Fibroblast of skin of right biceps (primary cell): ENCODE measurements at regions not wholly inside any gene's neighbourhood (a gene's known extent, or its start where the extent isn't known, plus 50 kb on each side); places are given as distances from the start of the nearest gene placed in this dataset.

ENCODE experiments used
- DNase-seq: peaks from one replicate; pipeline ENCODE4 v3.0.0-alpha.2; 2013

DNA sequence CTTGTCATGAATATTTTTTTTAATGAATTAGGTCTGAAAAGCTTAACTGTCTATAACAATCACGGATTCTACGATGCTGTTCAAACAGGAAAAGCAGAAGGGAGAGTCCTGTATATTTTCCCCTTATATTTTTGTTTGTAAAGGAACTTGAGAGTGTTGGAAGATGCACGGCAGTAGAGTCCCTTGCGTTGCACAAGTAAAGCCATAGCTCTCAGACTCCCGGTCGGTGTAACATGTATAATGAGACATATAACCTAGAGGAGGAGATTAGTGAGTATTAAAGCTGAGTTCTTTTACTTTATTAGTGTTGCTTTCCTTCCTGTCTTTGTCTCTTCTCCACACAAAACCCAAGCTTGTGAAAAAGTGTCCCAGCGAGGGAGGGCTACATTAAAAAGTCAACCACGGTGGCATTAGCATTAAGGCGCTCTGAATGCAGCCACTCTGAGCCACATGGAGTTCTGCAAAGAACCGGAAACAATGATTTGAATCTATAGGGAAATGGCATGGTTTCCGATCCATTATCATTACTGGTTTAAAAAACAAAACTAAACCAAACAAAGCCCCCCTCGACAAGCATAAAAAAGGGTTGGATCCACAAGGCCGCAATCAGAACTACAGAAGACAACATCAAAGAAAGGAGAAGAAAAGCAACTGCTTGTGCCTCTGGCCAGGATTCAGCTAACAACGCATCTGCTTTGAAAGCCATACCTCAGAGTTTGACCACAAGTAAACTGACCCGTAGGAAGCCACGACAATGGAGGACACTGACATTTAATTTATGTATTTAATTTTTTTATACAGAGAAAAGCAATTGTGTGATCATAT is 356.8 kb downstream of the LMO4 start:
- DNase-seq: no peak

DNA sequence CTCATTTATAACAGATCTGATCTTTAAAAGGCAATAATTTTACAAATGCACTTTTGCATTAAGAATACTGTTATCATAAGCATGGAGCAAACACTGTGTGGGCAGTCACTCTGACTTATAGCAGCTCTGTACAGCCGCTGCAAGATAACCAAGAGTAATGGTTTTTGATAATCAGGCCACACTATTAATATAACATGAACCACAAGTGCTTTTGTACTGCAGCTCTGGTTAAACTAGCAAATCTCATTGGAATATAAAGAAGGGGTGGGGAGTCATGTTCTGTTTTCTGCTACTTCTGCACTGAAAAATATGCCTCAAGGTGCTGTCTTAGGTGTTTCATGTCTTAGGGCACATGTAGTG is 357.4 kb downstream of the LMO4 start:
- no peak for DNase-seq

DNA sequence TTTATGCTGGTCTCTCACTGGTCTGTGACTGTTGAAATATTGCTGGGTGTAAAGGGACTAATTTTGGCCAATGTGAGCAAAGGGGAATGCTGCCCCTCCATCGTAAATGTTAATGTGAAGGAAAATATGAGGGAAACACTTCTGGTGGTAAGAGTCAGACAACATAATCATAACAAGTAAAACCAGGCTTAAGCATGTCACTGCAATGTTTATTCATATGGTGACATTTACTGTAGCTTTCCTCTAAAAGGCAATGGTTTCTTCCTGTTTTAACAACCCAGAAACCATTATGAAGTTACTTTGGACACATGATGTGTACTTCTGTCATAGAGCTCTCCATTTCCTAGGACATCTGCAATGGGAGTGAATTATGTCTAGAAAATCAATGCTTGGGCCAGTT is 358.0 kb downstream of the LMO4 start:
- DNase-seq: no peak

DNA sequence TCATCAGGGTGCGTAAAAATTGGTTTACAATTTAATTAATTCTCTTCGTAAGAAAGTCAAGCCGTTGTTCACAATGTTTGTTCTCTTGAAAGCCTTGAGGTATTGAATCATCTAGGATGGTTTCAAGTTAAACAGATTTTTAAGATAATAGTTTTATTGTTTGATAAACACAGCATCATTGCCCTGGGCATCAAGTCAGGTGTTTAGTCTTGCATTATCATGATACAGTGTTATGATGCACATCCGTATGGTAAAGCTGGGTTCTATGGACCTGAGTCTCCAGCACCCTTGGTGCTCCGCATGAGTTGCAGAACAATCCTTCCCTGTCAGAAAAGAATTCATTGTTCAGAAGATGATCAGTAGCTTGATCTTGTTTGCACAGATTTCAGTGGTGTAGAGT is 359.5 kb downstream of the LMO4 start:
- no peak for DNase-seq

DNA sequence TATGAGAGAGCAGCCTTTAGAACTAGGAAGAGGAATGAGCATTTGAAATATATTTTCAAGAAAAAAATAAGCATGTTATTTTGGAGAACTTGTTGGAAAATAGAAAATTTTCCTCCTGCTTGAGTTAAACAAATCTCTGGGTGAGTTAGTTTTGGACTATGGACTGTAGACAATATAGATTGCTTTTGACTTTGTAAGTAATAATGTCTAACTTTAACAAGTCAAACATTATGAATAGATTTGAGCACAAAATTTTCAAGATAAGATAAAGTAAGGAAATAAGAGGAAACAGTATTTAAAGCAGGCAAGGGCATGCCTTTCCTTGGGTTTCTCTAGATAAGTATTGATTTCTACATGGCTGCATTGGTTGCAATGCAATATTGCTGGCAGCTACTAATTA is 360.8 kb downstream of the LMO4 start:
- no peak for DNase-seq

DNA sequence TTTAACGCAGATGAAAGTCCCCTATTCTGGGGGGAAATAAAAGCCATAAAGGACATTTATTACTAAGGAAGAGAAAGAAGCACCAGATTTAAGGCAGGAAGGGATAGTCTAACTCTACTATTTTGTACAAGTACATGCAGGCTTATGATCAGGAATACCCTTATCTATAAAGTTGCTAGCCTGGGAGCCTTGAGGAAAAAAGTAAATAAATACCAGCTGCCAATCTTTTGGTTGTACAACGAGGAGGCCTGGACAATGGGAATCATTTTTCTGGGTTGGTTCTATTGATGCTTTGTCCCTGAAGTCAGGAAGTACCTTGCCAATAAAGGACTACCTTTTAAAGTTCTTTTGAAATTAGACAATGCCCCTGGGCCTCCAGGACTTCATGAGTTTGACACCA is 367.8 kb downstream of the LMO4 start:
- no peak for DNase-seq

DNA sequence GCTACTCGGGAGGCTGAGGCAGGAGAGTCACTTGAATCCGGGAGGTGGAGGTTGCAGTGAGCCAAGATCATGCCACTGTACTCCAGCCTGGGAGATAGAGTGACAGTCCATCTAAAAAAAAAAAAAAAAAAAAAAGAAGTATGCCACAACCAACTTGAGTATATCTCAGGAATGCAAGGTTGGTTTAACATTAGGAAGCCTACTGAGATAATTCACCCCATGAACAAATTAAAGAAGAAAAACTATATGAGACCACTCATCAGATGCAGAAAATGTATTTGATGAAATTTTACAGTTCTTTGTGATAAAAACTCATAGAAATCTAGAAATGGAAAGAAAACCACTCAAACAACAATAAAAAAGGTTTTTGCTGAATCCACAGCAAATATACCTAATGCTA is 373.8 kb downstream of the LMO4 start:
- DNase-seq: no peak

DNA sequence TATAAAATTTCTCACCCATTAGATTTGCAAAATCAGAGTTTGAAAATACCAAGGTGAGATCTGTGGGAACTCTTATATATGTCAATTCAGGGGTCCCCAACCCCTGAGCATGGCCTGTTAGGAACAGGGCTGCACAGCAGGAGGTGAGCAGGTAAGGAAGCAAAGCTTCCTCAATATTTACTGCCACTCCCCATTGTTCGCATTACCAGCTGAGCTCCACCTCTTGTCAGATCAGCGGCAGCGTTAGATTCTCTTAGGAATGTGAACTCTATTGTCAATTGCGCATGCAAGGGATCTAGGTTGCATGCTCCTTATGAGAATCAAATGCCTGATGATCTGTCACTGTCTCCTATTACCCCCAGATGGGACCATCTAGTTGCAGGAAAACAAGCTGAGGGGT is 376.6 kb downstream of the LMO4 start:
- no peak for DNase-seq

DNA sequence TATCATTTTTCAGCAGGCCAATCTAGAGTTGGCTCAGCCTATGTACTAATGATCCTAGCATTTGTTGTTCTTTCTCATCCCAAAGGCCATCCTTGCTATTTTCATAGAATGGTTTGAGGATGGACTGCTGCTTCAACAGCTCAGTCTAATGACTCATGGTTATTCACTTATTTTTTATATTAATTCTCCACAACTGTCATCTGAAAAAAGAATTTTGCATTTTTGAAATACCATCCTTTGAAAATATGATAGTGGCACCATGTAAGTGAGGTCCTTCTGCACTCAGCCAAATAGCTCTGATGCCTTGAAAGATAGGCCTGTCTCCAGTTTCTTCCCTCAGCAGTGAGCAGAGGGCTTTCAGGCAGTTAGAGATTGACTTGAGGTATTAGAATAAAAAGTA is 377.5 kb downstream of the LMO4 start:
- peak; percentile 90 for DNase-seq

DNA sequence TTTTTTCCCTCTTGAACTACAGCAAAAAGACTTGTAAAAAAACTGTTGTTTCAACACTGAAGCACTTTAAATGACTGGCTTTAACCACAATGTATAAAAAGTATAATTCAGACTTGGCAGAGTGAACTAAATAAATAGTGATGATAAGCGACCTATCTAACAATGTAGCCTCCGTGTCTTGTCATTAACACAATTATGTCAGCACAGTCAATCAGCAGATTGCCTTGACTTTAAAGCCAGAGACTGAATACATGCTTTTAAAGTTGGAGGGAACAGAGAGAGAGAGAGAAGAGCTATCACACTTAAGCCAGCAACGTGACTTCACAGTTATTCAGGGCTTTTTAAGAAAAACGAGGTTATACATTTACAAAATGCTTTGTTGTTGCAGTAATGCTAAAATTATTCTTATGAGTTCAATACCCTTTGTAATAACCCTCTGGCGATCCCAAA is 378.1 kb downstream of the LMO4 start:
- peak; percentile 83 for DNase-seq

DNA sequence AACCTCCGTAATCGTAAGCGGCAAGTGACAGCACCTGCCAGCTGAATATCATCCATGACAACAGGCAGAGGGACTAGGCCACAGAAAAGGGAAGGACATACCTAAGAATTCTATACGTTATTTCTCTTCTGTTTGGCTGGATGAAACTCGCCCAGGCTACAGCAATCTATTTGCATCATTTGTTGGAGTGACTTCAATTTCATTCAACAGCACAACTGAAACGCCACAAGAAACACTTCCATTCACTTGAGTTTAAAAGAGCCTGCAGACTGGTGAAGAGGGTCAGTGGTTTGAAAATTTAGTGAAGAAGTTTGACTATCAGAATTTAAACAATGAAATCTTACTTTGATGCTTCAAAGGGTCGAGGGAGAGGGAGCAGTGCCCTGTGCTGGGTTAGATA is 378.7 kb downstream of the LMO4 start:
- DNase-seq: no peak

DNA sequence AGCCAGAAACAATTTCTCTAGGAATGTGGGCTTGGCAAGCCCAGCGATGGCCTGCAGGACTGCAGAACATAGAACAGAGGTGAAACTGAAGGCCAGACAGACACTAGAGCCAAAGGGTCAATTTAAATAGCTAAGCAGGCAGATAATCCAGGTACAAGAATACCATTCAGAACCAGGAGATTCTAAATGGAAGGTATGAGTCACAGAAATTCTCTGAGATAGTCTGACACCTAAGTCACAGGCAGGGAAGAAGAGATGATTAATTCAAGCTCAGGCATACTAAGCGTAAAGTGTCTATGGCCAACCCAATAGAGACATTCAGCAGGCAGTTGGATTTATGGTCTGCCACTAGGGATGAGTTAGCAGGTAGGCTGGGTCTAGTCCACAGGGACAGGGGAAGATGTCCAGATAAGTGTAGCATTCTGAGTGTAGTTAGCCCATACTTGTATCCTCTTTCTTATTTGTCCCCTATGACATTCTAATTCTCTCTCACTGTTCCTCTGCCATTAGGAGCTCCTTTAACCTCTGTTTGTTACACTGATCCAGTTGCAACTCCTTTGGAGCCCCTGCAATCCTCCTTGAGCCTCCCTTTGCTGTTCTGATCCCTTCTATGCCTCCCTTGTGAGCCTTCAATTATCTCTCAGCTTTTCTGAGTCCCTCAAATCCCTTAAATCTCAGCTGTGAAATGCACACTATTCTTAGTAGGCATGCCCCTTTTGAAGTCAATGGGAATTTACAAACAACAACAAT is 383.8 kb downstream of the LMO4 start:
- DNase-seq: peak; percentile 27

DNA sequence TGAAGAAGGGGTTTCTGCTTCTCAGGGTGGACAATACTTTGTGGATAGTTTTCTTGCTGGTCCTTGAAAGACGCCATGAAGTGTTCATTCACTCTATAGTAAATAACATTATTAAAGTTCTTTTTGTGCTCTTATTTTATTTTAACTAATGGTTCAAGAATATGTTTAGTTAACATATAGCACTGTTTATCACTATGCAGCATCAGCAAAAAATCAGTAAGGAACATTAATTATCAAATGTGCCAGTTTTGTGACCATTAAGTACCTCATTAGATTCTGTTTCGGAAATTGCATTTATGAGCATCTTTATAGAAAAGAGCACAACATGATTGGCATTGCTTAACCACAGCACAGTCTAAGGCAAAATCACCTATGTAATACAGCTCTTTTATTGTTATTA is 385.6 kb downstream of the LMO4 start:
- no peak for DNase-seq

DNA sequence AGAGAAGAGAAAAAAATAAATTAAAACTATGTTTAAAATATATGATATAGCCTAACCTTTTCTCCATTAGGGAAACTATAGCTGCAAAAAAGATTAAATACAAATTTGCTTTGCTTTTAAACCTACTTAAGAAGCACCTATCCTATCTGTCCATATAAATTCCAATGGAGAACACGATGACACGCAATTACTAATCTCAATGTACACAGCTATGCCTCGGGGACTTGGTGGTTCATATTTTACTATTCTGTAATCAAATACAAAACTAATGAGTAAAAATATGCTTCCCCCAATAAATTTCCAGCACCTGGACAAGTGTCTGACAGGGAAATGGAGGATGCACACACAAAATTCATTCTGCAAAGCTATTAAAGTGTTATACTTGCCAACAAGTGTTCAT is 386.4 kb downstream of the LMO4 start:
- no peak for DNase-seq

DNA sequence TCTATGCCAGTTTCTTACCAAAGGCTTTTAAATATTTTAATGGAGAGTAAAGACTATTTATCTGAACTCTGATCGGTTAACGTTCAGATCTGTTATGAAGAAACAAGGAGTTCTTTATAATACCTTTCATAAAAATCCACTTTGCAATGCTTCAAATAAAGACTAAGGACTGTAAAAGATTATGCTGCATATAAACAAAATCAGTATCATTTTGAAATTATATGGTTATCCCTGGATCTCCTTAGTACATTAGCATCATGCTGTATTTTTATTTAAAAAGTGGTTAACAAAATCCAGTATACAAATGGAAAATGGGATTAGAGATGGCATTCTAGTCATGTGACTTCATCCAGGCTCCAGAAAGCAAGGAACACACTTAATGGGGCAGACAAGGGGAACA is 386.8 kb downstream of the LMO4 start:
- no peak for DNase-seq

DNA sequence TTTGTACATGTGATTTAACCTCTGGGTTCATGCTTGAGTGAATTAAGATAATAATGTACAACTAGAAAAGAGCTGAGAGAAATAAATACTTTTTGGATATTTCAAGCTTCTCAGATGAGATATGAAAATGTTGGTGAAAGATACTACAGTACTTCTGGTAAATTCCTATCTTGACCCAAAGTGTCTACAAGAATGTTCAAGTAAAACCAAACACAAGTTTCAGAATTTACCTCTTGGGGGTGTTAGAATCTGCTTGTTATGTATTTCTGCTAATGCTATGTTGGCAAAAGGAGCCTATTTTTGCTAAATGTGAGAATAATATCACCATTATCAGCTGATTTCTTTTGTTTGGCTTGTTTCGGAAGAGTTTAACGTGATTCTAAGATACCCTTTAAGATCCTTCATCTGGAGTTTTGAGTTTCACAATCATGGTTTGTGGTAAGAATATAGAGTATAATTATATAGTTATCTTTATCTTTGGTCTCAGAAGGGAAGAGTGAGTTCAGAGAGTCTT is 388.5 kb downstream of the LMO4 start:
- DNase-seq: no peak

DNA sequence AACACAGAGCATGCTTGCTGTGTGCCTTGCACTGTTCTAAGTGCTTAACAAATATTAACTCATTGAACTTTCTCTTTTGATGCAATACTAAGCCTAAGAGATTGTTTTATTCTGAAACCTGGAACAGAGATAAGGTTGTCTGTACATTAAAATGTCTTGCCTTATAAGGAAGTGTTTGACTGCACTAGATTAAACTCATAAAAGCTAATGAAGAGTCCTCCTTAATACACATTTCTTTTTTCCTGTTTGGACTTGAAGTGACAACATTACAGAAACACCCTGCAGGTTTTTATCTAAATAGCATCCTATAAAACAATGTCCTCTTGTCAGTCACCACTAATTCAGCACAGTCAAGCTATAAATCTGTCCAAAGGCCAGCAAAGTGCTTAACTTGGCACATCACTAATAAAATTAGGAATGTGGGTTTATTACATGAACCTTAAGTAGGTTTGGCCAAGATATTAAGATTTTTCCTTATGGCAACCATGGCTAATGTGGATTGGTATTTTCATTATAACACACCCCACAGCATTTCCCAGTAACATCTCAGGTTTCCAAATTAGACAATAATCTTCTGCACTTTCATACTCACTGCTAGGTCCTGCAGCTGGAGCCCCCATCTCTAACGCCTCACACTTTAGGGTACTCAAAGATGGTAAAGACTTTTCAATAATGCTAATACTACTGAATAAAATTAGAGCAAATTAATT is 389.7 kb downstream of the LMO4 start:
- no peak for DNase-seq

DNA sequence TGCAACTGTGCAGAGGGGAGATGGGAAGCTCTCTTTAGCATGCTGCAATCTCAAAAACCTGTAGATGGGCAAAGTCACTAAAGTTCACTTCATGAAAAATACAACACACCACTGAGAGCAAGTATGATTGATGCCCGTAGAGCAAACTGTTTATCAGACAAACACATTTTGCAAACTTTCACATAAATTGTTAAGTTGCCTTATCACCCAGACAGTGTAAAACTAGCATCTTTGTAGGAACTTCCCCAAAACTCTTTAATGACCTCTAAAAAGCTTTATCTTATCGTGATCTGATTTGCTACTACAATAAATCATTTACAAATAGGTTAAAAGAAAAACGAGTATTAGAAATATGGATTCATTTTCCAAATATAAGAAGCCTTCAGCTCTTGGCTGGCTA is 391.0 kb downstream of the LMO4 start:
- no peak for DNase-seq

DNA sequence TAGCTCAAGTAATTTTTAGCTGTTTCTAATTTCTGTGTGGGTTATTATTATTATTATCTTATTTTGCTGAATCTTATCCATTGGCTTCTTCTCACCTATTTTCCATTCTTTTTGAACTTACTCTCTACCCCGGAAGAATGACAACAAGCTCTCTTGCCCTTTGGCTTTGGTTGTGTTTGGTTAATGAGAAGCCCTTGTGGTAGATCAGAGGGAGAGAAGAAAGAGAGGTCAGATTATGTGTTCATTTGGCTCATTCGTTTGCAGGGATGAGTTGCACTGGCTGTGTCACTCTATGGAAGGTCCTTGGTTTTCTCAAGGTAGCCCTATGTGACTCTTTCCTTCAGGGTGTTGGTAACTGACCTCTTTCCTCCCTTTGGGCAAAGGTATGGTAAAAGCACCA is 391.9 kb downstream of the LMO4 start:
- no peak for DNase-seq

DNA sequence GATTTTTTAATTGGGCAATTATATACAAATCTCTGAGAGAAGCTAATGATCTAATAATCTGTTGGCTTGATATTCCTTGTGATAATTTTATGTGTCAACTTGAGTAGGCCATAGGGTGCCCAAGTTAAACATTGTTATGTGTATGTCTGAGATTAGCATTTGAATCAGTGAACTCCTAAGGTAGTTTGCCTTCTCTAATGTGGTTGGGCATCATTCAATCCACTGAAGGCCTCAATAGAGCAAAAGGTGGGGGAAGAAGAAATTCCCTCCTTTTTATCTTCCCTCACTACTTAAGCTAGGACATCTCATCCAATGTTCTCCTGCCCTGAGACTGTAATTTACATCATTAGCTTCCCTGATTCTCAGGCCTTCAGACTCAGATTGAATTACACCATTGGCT is 394.5 kb downstream of the LMO4 start:
- no peak for DNase-seq

DNA sequence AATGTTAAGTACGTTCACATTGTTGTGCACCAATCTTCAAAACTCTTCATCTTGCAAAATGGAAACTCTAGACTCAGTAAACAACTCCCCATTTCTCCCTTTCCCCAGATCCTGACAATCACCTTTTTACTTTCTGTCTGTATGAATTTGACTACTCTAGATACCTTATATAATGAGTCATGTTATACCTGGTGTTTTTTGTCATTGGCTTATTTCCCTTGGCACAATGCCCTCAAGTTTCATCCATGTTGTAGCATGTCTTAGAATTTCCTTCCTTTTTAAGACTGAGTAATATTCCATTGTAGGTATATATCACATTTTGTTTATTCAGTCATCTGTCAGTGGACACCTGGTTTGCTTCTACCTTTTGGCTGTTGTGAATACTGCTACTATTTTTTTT is 399.5 kb downstream of the LMO4 start:
- DNase-seq: no peak

DNA sequence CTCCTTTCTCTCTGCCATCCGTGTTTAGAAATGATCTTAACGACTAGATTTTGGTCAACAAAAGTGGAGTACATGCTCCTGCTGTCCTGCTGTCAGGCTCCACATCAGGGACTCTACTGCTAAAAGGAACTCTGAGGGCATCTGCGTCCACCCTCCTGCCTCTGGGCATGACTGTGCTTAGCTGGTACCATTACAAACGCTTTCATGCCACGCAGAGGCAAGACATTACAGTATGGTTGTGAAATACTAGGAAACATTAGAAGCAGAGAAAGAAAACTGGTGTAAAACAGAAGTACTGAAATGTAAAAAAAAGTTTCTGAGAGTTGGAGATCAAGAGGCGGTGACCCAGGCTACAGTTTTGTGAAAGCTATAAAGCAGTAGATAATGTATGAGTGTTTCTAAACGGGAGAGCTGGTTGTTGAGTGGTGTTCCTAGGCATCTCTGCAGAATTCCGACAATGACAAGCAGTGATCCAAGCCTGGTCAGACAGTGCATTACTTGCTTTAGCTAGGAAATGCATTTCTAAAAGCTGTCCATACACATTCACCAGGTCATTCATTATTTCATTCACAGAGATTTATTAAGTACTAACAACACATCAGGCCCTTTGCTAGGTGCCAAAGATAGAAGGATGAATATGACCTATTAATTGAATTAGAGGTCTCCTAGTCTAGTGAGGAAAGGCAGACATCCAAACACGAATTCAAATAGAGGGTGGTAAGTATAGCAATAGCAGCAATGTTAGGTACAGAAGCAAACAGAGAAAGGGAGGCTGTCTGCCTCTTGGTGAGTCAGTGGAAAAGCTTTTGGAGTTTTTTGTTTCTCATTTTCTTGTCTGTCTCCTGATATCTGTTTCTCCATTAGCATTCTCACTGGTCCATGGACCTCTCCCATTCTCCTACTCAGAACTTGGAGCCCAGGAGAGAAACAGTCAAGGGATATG is 401.9 kb downstream of the LMO4 start:
- peak; percentile 17 for DNase-seq

DNA sequence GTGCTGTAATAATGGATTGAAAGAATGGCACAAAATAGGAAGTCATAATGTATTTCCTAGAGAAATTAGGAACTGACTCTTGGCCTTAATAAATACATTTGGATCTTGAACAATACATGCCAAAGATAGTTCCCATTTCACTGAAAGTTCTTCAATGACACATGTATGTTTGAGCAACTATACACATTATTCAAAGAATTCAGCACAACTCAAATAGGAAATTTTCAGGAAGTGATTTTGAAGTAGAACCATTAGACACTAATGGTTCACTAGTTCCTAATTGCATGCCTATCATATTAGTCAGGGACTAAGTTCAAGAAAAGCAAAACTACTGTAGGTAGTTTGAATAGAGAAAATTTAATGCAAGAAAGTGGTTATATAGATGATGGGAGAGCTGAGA is 404.7 kb downstream of the LMO4 start:
- DNase-seq: peak; percentile 51
